AG20443 (cell line): ENCODE measurements at regions not wholly inside any gene's neighbourhood (a gene's known extent, or its start where the extent isn't known, plus 50 kb on each side); places are given as distances from the start of the nearest gene placed in this dataset.

Experiments used
- DNase-seq: peaks from one replicate; pipeline ENCODE4 v3.0.0; 2012; ENCODE audit warnings: low spot score, mixed read lengths

DNA sequence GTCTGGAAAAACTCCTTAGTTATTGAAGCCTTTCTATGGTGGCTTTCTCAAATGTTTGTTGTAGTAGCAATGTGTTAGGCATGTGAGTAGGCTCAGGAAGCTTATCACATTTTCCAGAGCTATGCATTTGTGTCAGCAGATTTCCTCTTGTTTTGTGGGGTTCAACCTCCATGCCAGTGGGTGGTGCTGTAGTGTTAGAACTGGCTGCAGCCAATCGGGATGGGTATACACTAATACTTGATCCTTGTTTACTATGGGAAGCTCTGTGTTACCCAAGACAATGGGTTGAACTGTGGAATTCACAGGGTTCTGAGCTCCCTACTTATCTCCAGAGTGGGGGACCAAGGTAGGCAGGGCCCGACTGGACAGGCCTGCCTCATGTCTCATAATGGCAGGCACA, 348.5 kb upstream of the ADAMTS5 start:
- DNase-seq: no peak

DNA sequence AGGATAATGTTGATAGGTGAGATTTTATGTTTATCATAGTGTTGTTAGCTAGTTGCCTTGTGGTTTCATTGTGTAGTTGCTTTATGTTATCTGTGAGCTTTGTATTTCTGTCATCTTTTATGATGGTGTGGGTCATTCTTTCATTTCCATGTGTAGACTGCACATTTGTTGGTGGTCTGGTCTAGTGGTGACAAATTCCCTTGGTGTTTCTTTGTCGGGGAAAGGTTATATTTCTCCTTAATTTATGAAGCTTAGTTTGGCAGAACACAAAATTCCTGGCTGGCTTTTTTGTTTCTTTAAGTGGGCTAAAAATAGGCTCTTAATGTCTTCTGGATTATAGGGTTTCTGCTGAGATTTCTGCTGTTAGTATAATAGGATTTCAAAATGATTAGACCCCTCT, 347.2 kb upstream of the ADAMTS5 start:
- DNase-seq: no peak

DNA sequence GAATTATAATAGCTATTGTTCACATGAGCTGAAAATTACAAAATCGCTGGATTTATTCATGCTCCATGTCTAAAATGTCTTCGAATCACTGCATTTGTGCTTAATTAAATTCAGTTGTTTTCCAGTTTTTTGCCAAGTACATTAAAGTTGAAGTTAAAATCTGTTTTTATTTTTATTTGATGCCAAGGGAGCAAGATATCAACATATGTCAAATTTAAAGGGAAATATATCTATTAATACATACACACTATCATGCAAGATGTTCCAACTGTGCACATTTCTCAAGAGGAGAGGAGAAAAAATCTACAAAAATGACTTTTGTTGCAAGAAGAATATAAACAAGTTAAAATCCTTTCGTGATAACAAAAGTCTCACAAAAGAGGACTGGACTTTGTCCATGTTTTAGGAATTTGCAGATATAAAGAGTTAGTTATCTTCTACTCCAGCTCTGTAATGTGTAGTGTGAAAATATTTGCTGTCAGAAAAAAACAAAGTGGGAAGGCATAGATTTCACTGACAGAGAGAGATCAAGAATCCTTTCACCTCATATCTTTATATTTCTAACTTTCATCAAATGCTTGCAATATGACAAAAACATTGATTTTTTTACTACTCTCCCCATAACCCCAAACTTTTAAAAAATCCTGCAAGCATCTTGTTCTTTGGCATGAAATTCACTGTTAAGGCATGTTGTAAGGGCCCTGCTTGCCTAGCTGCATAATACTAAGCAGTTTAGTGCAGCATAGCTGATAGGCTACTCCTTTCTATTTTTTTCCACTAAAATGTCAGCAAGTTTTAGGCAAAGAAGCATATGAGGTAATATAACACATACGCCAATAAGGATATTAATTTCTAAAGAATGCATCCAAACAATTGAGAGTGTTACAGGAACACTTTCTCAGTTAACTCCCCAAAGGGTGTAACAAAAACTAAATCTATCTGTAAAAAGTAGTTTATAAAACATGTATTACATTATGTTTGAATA, 340.2 kb upstream of the ADAMTS5 start:
- DNase-seq: peak; percentile 32

DNA sequence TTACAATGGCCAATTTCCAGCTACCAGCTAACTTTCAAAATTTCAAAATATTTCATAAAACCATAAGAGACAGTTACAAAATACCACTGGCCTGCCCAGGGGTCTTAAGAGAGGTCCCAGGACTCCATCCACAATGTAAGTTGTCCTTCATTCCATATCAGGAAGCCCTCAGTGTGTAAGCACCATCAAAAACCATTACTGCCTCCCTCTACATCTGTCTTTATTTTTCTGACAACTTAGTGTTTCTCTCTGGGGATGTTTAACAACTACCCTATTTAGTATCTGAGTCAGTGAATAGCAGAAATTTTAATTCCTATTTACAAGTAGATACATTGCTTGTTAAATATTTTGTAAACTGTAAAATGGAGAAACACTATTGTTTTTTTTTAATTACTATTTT, 339.3 kb upstream of the ADAMTS5 start:
- no peak for DNase-seq

DNA sequence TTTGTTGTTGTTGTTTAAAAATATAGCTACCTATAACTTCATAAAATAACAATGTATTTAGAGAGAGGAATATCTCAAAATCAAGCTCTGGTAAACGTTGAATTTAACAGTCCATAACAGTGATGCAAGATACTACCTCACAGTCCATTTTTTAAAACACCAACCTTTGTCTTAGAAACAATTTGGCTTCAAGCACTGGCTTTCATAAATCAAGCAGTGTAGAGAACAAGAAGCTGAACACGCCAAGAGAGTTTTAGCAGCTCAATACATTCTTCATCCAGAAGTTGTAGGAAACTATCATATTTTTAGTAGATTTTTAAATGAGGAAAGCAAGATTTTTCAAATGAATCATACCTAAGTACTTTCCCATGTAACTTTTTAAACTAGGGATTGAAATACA, 334.3 kb upstream of the ADAMTS5 start:
- peak; percentile 31 for DNase-seq

DNA sequence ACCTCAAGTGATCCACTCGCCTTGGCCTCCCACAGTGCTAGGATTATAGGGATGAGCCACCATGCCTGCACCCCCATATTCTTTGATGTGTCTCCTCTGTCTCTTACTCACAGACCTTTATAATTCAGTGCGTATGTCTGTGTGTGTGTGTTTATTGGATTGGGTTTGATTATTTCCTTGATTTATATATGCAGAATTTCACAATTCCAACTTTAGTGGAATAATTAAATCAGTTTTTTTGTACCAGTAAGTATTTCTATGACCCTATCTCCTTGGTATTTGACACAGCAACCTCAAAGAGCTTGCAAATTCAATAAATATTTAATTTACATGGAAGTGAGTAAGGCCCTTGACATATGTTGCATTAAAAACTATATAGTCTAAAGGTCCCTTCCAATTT, 333.9 kb upstream of the ADAMTS5 start:
- DNase-seq: peak; percentile 15

DNA sequence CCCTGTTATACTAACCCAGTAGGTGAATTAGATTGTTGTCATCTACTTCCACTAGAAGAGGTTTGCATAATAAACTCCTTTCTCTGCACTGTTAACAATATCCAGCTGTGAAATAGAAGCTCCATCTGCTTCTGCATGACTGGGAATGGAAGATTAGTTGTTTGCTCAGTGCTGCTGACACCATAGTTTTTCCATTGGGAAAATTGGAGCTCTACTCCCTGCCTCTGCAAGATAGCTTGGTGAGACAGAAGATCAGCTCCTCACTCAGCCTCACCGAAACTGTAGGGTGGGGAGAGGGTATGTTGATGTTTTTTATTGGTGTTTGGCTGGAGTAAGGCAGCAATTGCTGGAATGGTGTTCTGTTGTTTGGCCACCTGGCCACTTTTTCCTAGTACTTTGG, 331.6 kb upstream of the ADAMTS5 start:
- peak; percentile 20 for DNase-seq

DNA sequence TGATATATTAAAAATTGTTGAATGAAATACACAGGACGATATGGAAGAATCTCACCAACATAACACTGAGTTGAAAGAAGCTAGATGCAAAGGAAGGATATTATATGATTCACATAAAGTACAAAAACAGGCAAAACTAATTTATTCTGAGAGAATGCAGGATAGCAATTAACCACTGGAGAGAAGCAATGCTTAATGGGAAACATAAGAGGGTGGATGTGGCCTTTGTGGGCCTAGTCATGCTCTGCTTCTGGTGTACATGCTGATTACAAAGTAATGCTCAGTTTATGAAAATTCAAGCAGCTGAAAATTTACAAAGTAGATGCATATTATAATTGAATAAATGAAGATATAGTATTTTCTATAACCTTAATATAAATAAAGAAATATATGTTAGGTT, 326.4 kb upstream of the ADAMTS5 start:
- no peak for DNase-seq

DNA sequence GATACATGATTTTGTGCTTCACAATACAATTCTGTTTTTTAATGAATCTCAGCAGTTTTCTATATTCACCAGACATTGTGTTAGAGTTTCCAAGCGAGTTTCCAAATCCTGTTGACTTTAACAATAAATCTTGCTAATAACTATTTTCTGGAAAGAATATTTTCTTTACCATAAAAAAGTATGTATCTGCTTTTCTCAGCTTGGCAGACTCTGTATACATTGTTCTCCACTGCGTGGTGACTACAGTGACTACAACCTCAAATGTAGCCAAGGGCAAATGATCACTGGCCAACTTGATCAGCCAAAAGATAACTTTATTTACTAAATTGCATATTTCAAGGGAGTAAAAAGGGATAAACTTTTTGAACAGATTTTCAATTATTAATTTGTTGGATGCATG, 325.9 kb upstream of the ADAMTS5 start:
- DNase-seq: no peak

DNA sequence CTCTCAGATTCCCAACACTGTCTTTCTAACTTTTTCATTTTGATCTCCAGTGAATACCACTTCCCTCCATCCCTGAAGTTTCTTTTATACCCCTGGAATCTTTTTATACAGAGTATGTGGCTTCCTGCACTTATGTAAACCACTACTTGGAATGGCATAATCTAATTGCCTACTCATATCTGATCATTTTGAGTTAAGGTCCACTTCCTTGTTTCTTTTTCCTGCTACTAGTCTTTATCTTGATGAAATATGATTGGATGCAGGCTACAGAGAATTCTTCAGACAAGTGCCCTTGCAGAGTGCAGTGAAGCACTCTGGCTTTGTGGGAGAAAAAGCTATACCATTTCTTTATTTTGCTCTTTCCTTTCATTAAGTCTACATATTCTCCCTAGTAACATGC, 325.3 kb upstream of the ADAMTS5 start:
- no peak for DNase-seq

DNA sequence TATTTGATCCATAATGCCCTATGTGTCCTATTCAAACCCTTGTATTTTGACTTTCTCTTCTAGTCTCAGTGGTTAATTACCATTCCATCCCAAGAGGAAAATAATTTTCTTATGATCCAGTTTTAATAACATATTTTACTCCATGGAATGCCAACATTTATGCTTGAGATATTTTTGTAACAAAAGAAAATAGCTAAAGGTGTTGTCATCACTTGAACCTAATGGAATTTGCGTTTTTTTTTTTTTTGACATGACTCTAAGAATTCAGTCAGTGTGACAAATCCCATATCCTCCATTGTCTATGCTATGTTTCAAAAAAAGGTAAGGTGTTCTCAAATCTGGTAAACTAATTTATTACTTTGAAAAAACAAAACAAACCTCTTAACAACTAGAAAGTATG, 324.1 kb upstream of the ADAMTS5 start:
- no peak for DNase-seq

DNA sequence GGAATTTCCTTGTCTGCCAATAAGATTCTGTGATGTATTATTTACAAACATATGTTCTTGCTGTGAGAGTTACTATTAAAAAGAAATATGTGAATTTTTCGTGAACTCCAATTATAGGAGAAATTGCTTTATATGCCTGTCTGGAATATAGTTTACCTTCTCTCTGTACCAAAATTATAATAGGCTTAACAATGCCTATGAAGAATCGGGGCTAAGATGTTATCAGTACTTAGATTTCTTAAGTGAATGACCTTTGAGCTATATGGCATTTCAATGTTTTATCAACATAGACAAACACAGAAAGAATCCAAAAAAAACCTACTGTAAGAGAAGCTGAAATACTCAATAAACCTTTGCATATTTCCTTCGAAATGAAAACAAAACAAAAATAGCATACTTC, 323.1 kb upstream of the ADAMTS5 start:
- DNase-seq: no peak

DNA sequence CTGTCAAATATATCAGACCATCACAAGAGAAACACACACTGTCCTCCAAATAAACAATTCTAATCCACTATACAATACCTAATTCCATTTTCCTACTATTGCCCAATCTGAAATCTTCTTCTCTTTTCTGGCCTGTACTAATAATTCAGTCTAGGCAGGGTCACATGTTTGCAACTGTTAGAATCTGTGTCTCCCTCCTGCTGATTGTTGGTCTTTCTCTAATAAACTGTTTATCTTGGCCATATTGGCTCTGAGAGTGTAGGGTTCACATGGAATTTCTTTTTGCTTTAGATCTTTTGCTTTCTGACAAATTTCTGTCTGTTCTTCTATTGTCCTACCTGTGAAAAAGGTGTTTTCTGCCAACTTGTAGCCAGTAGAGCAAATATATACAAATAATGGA, 319.9 kb upstream of the ADAMTS5 start:
- DNase-seq: no peak

DNA sequence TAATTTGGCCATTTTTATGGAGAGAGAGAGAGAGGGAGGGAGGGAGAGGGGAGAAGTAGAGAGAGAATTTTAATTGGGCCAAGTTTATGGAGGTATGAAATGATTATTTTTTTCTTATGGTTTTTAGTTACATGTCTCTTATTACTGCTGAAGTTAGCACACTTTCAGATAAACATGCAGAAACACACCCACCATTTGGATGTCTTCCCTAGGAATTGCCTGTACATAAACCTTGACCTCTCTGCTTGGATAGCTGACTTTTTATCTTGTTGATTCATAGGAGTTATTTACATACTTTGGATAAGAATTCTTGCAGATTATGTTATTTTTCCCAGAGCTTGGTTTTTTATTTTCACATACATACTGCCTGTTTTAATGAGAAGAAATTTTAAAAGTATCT, 310.2 kb upstream of the ADAMTS5 start:
- DNase-seq: peak; percentile 10

DNA sequence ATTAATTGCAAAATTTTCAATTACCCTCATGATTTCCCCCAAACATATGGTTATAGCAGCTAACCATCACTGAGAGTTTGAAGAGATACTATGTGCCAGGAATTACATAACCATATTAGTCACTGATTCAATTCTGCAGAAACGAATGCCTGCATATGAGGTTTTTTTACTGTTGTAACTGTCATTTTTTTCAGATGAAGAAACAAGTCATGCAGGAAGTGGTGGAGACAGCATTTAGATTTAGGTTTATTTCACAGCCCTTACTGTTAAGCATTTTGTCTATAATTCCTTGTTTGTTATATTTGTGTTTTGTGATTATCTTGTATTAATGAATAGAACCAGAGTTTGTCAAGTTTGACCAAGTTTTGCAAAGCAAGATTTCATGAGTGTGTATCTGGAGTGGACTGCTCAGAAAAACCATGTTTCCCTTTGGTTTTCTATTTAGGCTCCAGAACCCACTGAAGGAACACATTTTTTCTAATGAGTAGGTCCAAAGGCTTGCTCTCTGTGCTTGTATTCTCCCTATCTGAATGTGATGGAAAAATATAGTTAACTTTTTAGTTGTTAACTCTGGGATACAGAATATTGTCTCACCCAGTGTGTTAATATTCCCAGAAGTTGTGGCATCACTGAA, 308.5 kb upstream of the ADAMTS5 start:
- DNase-seq: peak; percentile 67

DNA sequence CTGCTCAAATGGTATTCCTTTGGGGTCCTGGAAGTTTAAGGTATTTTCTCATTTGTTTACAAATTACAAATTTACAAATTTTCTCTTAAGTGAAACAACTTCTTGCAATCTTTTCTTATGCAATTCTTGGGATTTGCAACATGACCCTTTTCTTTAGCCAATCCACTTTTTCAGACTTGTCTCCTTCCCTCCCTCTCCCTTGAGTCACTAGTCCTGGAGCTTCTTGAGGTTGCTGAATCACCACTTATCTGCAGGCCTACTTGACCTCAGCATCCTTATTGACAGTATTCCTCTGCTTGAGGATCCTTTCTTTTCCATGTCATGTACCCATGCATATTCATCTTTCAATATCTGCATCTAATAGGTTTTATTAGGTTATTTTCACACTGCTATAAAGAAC, 302.8 kb upstream of the ADAMTS5 start:
- peak; percentile 73 for DNase-seq

DNA sequence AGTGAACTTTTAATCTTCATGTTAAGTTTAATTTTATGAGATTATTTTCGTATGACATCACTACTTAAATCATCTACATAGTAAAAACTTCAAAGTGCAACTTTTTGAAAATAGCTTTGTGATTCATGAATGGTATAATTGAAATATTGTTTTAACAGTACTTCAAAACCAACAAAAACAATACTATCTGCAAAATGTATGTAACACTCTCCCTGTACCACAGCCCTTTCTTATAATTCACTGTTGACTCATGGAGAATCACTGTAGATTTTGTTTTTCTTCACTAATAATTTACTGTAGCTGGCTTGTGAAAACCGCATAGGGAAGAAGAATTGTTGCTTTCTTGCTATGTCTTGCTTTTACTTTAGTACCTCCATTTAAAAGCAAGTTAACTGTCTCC, 301.4 kb upstream of the ADAMTS5 start:
- DNase-seq: peak; percentile 15

DNA sequence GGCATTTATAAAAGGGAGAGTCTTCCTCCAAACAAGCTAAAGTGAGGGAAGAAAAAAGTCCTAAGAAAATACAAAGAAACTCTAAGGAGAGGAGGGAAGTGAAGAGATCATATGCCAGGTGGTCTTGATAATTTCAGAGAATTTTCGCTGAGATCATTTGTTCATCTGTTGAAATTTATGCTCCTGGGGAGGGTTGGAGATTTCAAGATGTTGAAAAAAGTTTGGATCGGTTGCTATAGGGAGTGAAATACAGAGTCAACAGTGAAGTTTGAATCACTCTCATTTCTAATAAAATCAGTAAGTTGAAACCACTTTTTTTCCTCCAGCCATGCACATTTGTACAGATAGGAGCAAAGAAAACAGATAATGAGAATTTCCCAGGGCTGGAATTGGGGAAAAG, 299.1 kb upstream of the ADAMTS5 start:
- no peak for DNase-seq

DNA sequence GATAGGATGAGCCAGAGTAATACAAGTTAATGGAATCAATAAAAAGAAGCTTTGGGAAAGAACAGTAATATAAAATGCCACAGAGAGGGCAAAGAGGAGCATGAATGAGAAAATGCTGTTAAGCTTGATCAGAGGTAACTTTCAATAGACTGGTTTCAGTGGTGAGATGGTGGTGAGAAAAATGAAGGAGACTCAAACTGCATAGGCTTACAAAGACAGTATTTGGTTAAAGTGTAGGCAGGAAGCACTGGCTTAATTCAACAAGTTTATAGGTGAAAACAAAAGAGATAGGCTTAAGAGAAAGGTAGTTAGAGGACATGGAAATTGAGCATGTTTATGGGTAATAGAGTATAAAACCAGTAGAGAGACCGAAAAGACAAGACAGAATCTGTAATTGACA, 298.6 kb upstream of the ADAMTS5 start:
- DNase-seq: no peak

DNA sequence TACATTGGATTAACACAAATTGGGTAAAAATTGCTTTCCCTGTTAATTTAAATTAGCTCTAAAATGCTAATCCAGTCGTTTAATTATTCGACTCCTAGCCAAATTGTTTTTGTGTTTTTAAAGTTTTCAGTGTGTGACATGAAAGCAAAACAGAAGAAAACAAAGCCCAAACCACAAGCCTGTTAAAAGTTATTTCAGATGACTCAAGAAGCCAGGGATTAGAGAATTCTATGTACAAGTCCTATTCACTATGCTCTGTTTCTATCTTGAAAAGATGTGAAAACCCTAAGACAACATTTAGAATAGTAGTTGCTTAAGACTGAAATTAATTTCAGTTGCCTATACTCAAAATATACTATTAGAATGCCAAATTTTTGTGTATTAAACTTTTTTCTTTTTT, 294.8 kb upstream of the ADAMTS5 start:
- DNase-seq: no peak

DNA sequence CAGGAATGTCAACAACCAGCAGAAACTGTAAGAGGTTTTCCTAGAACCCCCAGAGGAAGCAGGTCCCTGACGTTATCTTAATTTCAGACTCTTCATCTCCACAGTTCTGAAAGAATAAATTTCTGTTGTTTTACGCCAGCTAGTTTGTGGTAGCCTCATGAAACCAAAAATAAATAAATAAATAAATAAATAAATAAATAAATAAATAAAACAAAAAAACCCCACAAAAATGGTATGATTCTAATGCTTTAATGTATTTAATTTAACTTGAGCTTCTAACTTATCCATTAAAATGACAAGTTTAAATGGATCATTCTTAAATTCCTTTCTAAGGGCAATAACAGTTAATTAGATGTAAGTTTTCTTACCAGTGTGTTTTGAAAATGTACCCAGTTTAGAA, 293.8 kb upstream of the ADAMTS5 start:
- no peak for DNase-seq

DNA sequence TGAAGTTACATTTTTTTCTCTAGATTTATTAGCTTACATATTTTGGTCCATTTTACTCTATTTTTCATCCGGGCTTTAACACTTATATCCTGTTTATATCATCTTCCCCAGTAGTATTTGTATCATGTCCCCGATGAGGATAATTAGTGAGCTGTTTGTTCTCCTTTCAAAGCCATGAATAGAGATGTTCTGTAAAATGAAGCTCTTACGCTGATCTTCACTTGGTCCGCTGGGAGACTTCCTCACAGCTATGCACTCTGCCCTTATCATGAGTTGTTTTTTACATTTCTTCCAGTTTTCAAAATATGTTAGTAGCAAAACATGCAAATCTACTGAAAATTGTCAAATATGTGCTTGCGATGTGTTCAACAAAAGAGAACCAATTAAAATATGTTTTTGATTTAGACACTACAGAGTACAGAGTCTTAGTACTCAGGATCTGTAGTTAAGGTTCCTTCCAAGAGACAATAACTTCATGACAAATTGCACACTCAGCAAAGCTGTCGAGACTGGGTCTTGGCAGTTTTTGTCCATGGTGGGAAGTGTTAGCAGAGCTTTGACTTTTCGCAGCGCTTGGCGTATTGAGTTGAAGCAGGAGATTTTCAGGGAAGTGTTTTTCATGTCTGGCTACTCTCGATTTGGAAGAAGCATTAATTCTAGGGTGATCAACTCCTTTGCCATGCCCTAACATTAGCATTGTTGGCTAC, 292.0 kb upstream of the ADAMTS5 start:
- no peak for DNase-seq
